SIG-M5 (cell line): ENCODE measurements at regions not wholly inside any gene's neighbourhood (a gene's known extent, or its start where the extent isn't known, plus 50 kb on each side); places are given as distances from the start of the nearest gene placed in this dataset.
"Not testable (repeated sequence)": the region's sequence is repeated elsewhere in the genome, so short reads cannot be mapped to it uniquely, and the experiment has no call there.

Experiments
- DNase-seq: peaks from one replicate; lab custom pipeline; 2025; lab: John Stamatoyannopoulos, UW

GRCh38 chr4:134505511-134505910, 303.9 kb upstream of the PABPC4L start:
- DNase-seq = no peak

GRCh38 chr4:134501973-134502643, 300.5 kb upstream of the PABPC4L start:
- DNase-seq = no peak

- DNase-seq = not testable (repeated sequence)
Measured at GRCh38 chr4:134501488-134501887, 299.9 kb upstream of the PABPC4L start.

GRCh38 chr4:134499074-134499473, 297.5 kb upstream of the PABPC4L start:
- no peak for DNase-seq

GRCh38 chr4:134490863-134491262, 289.3 kb upstream of the PABPC4L start:
- no peak for DNase-seq

GRCh38 chr4:134483514-134483913, 281.9 kb upstream of the PABPC4L start:
- not testable (repeated sequence) for DNase-seq

GRCh38 chr4:134471569-134471968, 270.0 kb upstream of the PABPC4L start:
- DNase-seq = no peak

GRCh38 chr4:134470544-134470943, 269.0 kb upstream of the PABPC4L start:
- DNase-seq = no peak

GRCh38 chr4:134465417-134465816, 263.8 kb upstream of the PABPC4L start:
- DNase-seq = no peak

GRCh38 chr4:134463771-134464170, 262.2 kb upstream of the PABPC4L start:
- DNase-seq = no peak

GRCh38 chr4:134426821-134427220, 225.2 kb upstream of the PABPC4L start:
- no peak for DNase-seq

- DNase-seq = no peak
Measured at GRCh38 chr4:134425756-134426155, 224.2 kb upstream of the PABPC4L start.

- DNase-seq = no peak
Measured at GRCh38 chr4:134422776-134423175, 221.2 kb upstream of the PABPC4L start.

GRCh38 chr4:134421734-134422133, 220.1 kb upstream of the PABPC4L start:
- no peak for DNase-seq

GRCh38 chr4:134408897-134409296, 207.3 kb upstream of the PABPC4L start:
- no peak for DNase-seq

- no peak for DNase-seq
Measured at GRCh38 chr4:134401798-134402197, 200.2 kb upstream of the PABPC4L start.

GRCh38 chr4:134393592-134393991, 192.0 kb upstream of the PABPC4L start:
- no peak for DNase-seq

- no peak for DNase-seq
Measured at GRCh38 chr4:134390319-134390718, 188.7 kb upstream of the PABPC4L start.

- DNase-seq = no peak
Measured at GRCh38 chr4:134388351-134388750, 186.8 kb upstream of the PABPC4L start.

- no peak for DNase-seq
Measured at GRCh38 chr4:134382478-134383227, 181.1 kb upstream of the PABPC4L start.

GRCh38 chr4:134375775-134376174, 174.2 kb upstream of the PABPC4L start:
- DNase-seq = no peak

GRCh38 chr4:134365852-134366251, 164.3 kb upstream of the PABPC4L start:
- no peak for DNase-seq

GRCh38 chr4:134364928-134365327, 163.3 kb upstream of the PABPC4L start:
- DNase-seq = no peak

GRCh38 chr4:134345244-134345643, 143.7 kb upstream of the PABPC4L start:
- no peak for DNase-seq
